Activated CD4-positive, alpha-beta T cell treated with anti-CD3 and anti-CD28 coated beads for 36 hours (primary cell): ENCODE measurements at regions not wholly inside any gene's neighbourhood (a gene's known extent, or its start where the extent isn't known, plus 50 kb on each side); places are given as distances from the start of the nearest gene placed in this dataset.

ENCODE experiments used
- ATAC-seq: fragments of 200-7000 bp; cut with Tn5 transposase; one replicate; pipeline ENCODE4 v1.10.0; 2021; ENCODE audit warnings: mild to moderate bottlenecking, moderate library complexity
- CTCF ChIA-PET: fragments of 350-600 bp; sonication (Branson Sonifier 250); formaldehyde crosslinking; loops from one replicate; lab custom pipeline; 2021; ENCODE audit warnings: antibody characterized with exemption; lab: Charles Lee
- POLR2A ChIA-PET: fragments of 350-600 bp; sonication (Branson Sonifier 250); formaldehyde crosslinking; loops from one replicate; lab custom pipeline; 2021; ENCODE audit warnings: antibody characterized with exemption, inconsistent platforms; lab: Charles Lee
- DNase-seq: peaks from one replicate; pipeline ENCODE4 v3.0.0-alpha.2; 2020
- H3K27ac Mint-ChIP-seq: one replicate; pipeline ENCODE4 v1.8.0; 2021; ENCODE audit warnings: mixed read lengths
- H3K27me3 Mint-ChIP-seq: one replicate; pipeline ENCODE4 v1.8.0; 2021; ENCODE audit warnings: mixed read lengths
- H3K36me3 Mint-ChIP-seq: one replicate; pipeline ENCODE4 v1.8.0; 2021; ENCODE audit warnings: low read depth, mixed read lengths
- H3K4me1 Mint-ChIP-seq: one replicate; pipeline ENCODE4 v1.8.0; 2021; ENCODE audit warnings: mixed read lengths
- H3K4me3 Mint-ChIP-seq: one replicate; pipeline ENCODE4 v1.8.0; 2021; ENCODE audit warnings: mild to moderate bottlenecking, moderate library complexity, mixed read lengths
- H3K9me3 Mint-ChIP-seq: one replicate; pipeline ENCODE4 v1.8.0; 2021; ENCODE audit warnings: low read depth, mixed read lengths
- intact Hi-C, 2 experiments: fragments of 100-400 bp; cut with DNase I in 1 of 2; cut with micrococcal nuclease in 1 of 2; formaldehyde crosslinking; loops; one replicate each; pipeline versions ENCODE4 v1.14.2 to v1.15.1; 2022 to 2024; cut with DNase I, micrococcal nuclease

DNA sequence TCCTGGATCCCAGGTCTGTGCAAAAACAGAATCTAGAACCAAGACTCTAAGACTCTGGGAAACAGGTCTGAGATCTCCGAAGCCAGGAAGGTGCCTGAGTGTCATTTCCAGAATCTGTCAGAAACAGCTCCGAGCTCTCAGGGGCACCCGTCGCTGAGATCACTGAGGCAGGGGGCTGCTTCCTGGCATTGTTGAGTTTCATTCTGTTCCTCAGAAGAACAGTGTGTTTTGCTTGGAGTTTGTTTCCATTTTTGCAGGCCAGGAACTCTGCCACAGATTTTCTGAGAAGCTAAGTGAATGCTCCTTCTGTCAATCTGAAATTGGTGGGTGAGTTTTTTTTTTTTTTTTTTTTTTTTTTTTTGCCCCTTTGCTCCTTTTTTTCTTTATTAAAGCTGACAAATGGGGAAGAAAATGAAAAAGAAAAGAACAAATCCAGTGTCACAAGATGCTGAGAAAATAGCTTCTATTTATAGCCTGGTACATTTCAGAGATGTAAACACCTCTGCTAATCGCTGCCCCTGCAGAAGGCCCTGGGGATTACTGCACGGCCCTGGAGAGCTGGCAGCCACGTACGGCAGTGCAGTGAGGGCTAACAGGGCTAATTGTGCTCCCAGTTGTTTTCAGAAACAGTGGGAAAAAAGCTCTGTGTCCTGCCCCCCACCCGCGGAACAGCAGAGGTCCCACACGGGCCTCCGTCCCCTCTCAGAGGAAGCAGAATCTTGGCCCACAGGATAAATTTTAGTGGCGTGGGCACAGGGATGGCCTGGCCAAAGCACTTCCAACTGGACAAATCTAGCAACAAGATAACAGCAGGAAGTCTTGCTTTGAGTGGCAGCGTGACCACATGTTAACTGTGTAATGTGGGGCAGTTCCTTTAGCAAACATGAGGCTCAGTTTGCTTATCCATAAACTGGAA, 237.6 kb upstream of the IRS2 start:
- ATAC-seq (no peak), DNase-seq (no peak)
- ChIA-PET CTCF (no interaction called here), POLR2A (interaction anchor here (0.7 kb wide), 1 partner anchor 91 kb away, joined by 4 read pairs; no protein-coding TSS in a partner anchor)
- Mint-ChIP-seq H3K9me3 (no peaks in the 10 kb centered on the region), H3K36me3 (no peaks in the 10 kb centered on the region), H3K27ac (no peak overlapping the region), H3K27me3 (peaks cover 10% of the 10 kb centered on the region), H3K4me3 (no peak overlapping the region), H3K4me1 (no peaks in the 10 kb centered on the region)
- intact Hi-C loops: no loop called here

DNA sequence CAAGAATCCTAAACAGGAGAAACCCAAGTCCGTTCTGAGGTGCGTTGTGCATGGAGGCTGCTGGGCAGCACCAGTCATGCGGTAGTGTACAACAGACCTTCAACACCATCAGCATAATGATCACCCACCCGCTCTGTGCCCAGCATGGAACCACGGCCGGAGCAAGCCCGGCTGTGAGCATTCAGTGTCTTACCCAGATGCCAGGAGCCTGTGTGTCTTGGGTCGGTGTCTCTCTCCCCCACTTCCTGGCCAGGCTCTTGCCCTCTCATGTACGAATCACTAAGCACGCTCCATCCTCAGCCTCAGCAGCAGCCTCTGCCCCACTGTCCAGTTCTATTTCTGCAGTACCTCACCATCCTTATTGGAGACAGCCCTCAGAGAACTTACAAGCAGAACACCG, 231.6 kb upstream of the IRS2 start:
- no peaks in the 10 kb centered on the region for H3K36me3 Mint-ChIP-seq
- ChIA-PET POLR2A (no interaction called here), CTCF (no interaction called here)
- no peaks in the 10 kb centered on the region for H3K4me1 Mint-ChIP-seq
- no peak for DNase-seq
- ATAC-seq: no peak
- H3K4me3 Mint-ChIP-seq: no peak overlapping the region
- no peak overlapping the region for H3K27ac Mint-ChIP-seq
- no peaks in the 10 kb centered on the region for H3K9me3 Mint-ChIP-seq
- intact Hi-C loops: no loop called here
- H3K27me3 Mint-ChIP-seq: peaks cover 8% of the 10 kb centered on the region

GRCh38 chr13:110017379-110017778, 231.0 kb upstream of the IRS2 start:
- intact Hi-C loops: no loop called here
- no peak overlapping the region for H3K4me3 Mint-ChIP-seq
- no peaks in the 10 kb centered on the region for H3K4me1 Mint-ChIP-seq
- no peaks in the 10 kb centered on the region for H3K9me3 Mint-ChIP-seq
- CTCF ChIA-PET: no interaction called here
- H3K27ac Mint-ChIP-seq: no peak overlapping the region
- POLR2A ChIA-PET: no interaction called here
- DNase-seq: no peak
- no peaks in the 10 kb centered on the region for H3K36me3 Mint-ChIP-seq
- ATAC-seq: no peak
- H3K27me3 Mint-ChIP-seq: peaks cover 8% of the 10 kb centered on the region

DNA sequence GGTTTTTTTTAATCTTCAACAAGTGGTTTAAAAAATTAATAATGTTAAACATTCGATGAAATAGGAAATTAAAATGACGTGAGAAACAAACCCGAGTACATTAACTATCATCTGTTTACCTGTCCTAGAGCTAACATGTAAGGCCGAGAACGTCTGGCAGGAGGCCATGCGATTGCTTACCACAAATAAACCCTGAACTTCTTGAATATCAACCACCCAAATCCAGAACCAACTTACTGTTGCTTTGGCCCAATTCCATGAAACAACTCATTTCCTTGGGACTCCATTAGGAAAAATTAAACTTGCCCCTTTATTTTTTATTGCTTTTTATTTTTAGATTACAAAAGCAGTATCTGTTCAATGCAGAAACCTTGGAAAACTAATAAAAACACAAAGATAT, 228.9 kb upstream of the IRS2 start:
- POLR2A ChIA-PET: no interaction called here
- CTCF ChIA-PET: no interaction called here
- ATAC-seq: no peak
- Mint-ChIP-seq H3K27ac (no peak overlapping the region), H3K9me3 (no peaks in the 10 kb centered on the region), H3K4me1 (no peaks in the 10 kb centered on the region), H3K4me3 (no peak overlapping the region), H3K36me3 (no peaks in the 10 kb centered on the region), H3K27me3 (peaks cover 2% of the 10 kb centered on the region)
- intact Hi-C loops: no loop called here
- no peak for DNase-seq

DNA sequence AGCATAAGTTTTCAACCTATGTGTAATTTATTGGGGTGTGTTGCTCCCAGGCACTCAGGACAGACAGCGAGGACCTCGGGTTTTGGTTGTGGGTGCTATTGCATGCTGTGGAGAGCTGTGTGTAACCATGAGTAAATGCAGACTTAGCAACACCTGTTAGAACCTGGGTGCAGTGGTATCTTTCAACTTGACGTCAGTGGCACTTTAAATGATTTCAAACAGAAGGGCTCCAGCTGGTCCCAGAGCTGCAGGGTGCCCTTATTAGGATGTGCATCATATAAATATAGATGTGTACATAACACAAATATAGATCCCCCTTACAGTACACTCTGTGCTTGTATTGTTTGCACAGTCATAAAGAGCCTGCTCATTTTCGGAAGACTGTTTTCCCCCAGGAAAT, 228.3 kb upstream of the IRS2 start:
- Mint-ChIP-seq H3K4me1 (no peaks in the 10 kb centered on the region), H3K27ac (no peak overlapping the region), H3K36me3 (no peaks in the 10 kb centered on the region), H3K4me3 (no peak overlapping the region), H3K27me3 (peaks cover under 1% of the 10 kb centered on the region), H3K9me3 (no peaks in the 10 kb centered on the region)
- intact Hi-C loops: no loop called here
- ATAC-seq (no peak), DNase-seq (no peak)
- CTCF ChIA-PET: no interaction called here
- POLR2A ChIA-PET: no interaction called here

- H3K36me3 Mint-ChIP-seq: no peaks in the 10 kb centered on the region
- no peaks in the 10 kb centered on the region for H3K4me1 Mint-ChIP-seq
- no peak overlapping the region for H3K27ac Mint-ChIP-seq
- no peaks in the 10 kb centered on the region for H3K27me3 Mint-ChIP-seq
- ATAC-seq (no peak), DNase-seq (no peak)
- ChIA-PET POLR2A (no interaction called here), CTCF (no interaction called here)
- H3K9me3 Mint-ChIP-seq: no peaks in the 10 kb centered on the region
- H3K4me3 Mint-ChIP-seq: no peak overlapping the region
- intact Hi-C loops: no loop called here
Measured at GRCh38 chr13:110012102-110012739, 225.8 kb upstream of the IRS2 start.

- Mint-ChIP-seq H3K4me3 (no peak overlapping the region), H3K36me3 (no peaks in the 10 kb centered on the region), H3K9me3 (no peaks in the 10 kb centered on the region), H3K27me3 (no peaks in the 10 kb centered on the region), H3K27ac (no peak overlapping the region), H3K4me1 (no peaks in the 10 kb centered on the region)
- DNase-seq (no peak), ATAC-seq (no peak)
- POLR2A ChIA-PET: no interaction called here
- intact Hi-C loops: no loop called here
- CTCF ChIA-PET: no interaction called here
Measured at GRCh38 chr13:110010404-110011138, 224.2 kb upstream of the IRS2 start.

DNA sequence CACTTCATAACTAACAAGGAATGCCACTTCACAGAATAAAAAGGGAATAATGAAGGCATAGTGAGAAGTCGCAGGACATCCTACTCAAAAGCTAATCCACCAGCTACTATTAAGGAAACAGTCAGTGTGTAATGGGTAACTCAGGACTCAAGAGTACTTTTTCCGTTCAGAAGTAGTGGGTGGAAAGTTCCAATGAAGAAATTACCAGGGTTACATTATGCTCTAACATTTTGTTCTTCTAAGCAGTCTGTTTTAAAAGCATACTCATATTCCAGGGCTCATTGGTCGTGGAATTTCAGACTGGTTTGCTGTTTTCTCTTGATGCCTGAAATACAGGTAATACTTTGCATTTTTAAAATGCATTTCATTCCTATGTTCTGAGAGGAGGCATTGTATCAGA, 222.4 kb upstream of the IRS2 start:
- H3K36me3 Mint-ChIP-seq: no peaks in the 10 kb centered on the region
- H3K27me3 Mint-ChIP-seq: no peaks in the 10 kb centered on the region
- ChIA-PET POLR2A (no interaction called here), CTCF (interaction anchor here (0.6 kb wide), 2 partner anchors 114 to 786 kb away, joined by 3 read pairs; no protein-coding TSS in a partner anchor)
- intact Hi-C loops: no loop called here
- DNase-seq: no peak
- H3K4me1 Mint-ChIP-seq: no peaks in the 10 kb centered on the region
- no peak overlapping the region for H3K4me3 Mint-ChIP-seq
- H3K9me3 Mint-ChIP-seq: no peaks in the 10 kb centered on the region
- no peak for ATAC-seq
- no peak overlapping the region for H3K27ac Mint-ChIP-seq

DNA sequence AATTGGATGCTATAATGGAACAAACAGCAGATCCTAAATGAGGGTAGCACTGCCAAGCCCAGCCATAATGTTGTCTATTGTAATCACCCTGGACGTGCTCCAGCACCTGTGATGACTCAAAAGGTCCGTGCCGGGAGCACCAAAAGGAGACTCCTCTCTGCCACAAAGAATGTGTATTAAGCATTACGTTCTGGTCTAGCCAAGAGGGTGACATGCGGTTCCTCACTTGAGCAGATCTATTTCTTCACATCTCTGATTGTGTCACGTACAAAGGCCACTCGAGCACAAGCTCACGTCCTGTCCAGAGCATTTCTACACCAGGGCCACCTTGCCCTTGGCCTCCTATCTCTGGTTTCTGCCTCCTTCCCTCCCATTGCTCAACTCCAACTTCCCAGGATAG, 219.9 kb upstream of the IRS2 start:
- H3K4me3 Mint-ChIP-seq: no peak overlapping the region
- H3K4me1 Mint-ChIP-seq: no peaks in the 10 kb centered on the region
- POLR2A ChIA-PET: no interaction called here
- DNase-seq (no peak), ATAC-seq (no peak)
- no peak overlapping the region for H3K27ac Mint-ChIP-seq
- CTCF ChIA-PET: no interaction called here
- intact Hi-C loops: no loop called here
- H3K27me3 Mint-ChIP-seq: peaks cover 3% of the 10 kb centered on the region
- H3K9me3 Mint-ChIP-seq: no peaks in the 10 kb centered on the region
- no peaks in the 10 kb centered on the region for H3K36me3 Mint-ChIP-seq

DNA sequence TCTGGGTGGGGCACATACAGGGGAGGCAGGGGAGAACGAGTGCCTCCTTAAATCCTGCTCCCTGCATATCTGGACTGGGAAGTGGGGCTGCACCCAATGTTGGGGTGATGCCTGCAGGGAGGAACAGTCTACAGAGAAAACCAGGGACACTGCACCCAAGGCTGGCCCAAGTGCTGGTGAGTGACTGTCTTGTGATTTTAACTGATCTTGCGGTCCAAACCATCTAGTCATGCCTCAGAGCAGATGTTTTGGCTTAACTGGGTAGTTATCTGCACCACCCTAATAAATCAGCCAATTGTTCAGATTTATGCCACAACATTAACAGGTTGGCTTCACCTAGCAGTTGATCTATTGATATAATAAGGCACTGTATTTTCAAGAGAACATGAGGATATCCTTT, 219.2 kb upstream of the IRS2 start:
- Mint-ChIP-seq H3K36me3 (no peaks in the 10 kb centered on the region), H3K4me1 (no peaks in the 10 kb centered on the region), H3K4me3 (no peak overlapping the region), H3K9me3 (no peaks in the 10 kb centered on the region), H3K27ac (no peak overlapping the region), H3K27me3 (peaks cover 3% of the 10 kb centered on the region)
- ChIA-PET CTCF (no interaction called here), POLR2A (no interaction called here)
- intact Hi-C loops: no loop called here
- ATAC-seq: no peak
- DNase-seq: no peak

DNA sequence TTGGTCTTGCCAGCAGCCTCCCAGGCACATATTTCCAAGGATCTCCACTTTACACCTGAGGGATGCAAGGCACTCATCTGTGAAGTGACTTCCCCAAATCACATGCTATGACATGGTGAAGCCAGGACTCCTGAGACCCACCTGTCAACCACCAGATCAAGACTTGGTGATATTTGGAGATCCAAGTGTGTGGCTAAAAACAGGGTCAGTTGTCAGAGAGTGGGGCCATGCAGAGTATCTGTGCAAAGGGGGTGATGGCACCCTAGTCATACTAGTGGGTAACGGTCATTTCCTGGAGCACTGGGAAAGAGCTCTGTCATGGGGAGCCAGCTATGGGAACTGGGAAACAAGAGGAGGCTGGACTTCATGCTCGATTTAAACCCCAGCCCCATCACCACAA, 218.4 kb upstream of the IRS2 start:
- DNase-seq: no peak
- peaks cover 3% of the 10 kb centered on the region for H3K27me3 Mint-ChIP-seq
- no peaks in the 10 kb centered on the region for H3K4me1 Mint-ChIP-seq
- ATAC-seq: no peak
- no peaks in the 10 kb centered on the region for H3K9me3 Mint-ChIP-seq
- no peaks in the 10 kb centered on the region for H3K36me3 Mint-ChIP-seq
- no peak overlapping the region for H3K27ac Mint-ChIP-seq
- H3K4me3 Mint-ChIP-seq: no peak overlapping the region
- ChIA-PET CTCF (no interaction called here), POLR2A (no interaction called here)
- intact Hi-C loops: no loop called here
